ENCODE measurements at regions not wholly inside any gene's neighbourhood (a gene's known extent, or its start where the extent isn't known, plus 50 kb on each side); places are given as distances from the start of the nearest gene placed in this dataset.

- ChIA-PET POLR2A (no interaction called here), CTCF (interaction anchor here in 1 of 2 donors (1.3 kb wide), 1 partner anchor 12 kb away, joined by 3 read pairs; no protein-coding TSS in a partner anchor)
- H3K27me3 ChIP-seq (replicated peaks in 1 of 2; ENCODE audit: control insufficient read depth in 2 of 2, extremely low read depth in 1 of 2, insufficient read depth in 2 of 2, low read length in 1 of 2): no peaks in the 10 kb centered on the region
- H3K27ac ChIP-seq (ENCODE audit: low read length): no peak overlapping the region
- H3K4me3 ChIP-seq (ENCODE audit: control insufficient read depth in 1 of 2, extremely low read depth in 1 of 2, low read length in 1 of 2): no peak overlapping the region
- H3K4me1 ChIP-seq (ENCODE audit: control insufficient read depth in 1 of 2, extremely low read depth in 1 of 2, insufficient read depth in 2 of 2, low read length in 2 of 2): no peaks in the 10 kb centered on the region
- Mint-ChIP-seq H3K36me3 (peaks cover 25% of the 10 kb centered on the region), H3K27ac (no peak overlapping the region), H3K4me3 (no peak overlapping the region), H3K27me3 (no peaks in the 10 kb centered on the region), H3K4me1 (no peaks in the 10 kb centered on the region), H3K9me3 (peaks cover 0 to 5% (median 0%) of the 10 kb centered on the region in 3 donors)
- H3K9me3 ChIP-seq: no peaks in the 10 kb centered on the region
- ATAC-seq (replicated peaks in 1 of 4) (no peak), DNase-seq (no peak)
- no peaks in the 10 kb centered on the region for H3K36me3 ChIP-seq (ENCODE audit: control insufficient read depth in 2 of 2, extremely low read depth in 1 of 2, insufficient read depth in 1 of 2, low read length in 1 of 2)
- 84% methylated on average over 5 of the region's 11 CpGs for WGBS (ENCODE audit: insufficient coverage)
Observed at GRCh38 chrX:7330971-7331746, 183.2 kb upstream of the PUDP start.

GRCh38 chrX:7330556-7330955 is 182.6 kb upstream of the PUDP start:
- no peaks in the 10 kb centered on the region for H3K27me3 Mint-ChIP-seq
- peaks cover 25% of the 10 kb centered on the region for H3K36me3 Mint-ChIP-seq
- no peaks in the 10 kb centered on the region for H3K27me3 ChIP-seq (replicated peaks in 1 of 2; ENCODE audit: control insufficient read depth in 2 of 2, extremely low read depth in 1 of 2, insufficient read depth in 2 of 2, low read length in 1 of 2)
- H3K4me1 Mint-ChIP-seq: no peaks in the 10 kb centered on the region
- H3K4me1 ChIP-seq (ENCODE audit: control insufficient read depth in 1 of 2, extremely low read depth in 1 of 2, insufficient read depth in 2 of 2, low read length in 2 of 2): no peaks in the 10 kb centered on the region
- ATAC-seq (replicated peaks in 1 of 4) (no peak), DNase-seq (no peak)
- peaks cover 0 to 5% (median 0%) of the 10 kb centered on the region in 3 donors for H3K9me3 Mint-ChIP-seq
- POLR2A ChIA-PET: no interaction called here
- no peak overlapping the region for H3K4me3 Mint-ChIP-seq
- H3K27ac Mint-ChIP-seq: no peak overlapping the region
- no peak overlapping the region for H3K4me3 ChIP-seq (ENCODE audit: control insufficient read depth in 1 of 2, extremely low read depth in 1 of 2, low read length in 1 of 2)
- H3K9me3 ChIP-seq: no peaks in the 10 kb centered on the region
- CTCF ChIA-PET: interaction anchor here in 1 of 2 donors (1.3 kb wide), 1 partner anchor 13 kb away, joined by 3 read pairs; no protein-coding TSS in a partner anchor
- H3K36me3 ChIP-seq (ENCODE audit: control insufficient read depth in 2 of 2, extremely low read depth in 1 of 2, insufficient read depth in 1 of 2, low read length in 1 of 2): no peaks in the 10 kb centered on the region
- H3K27ac ChIP-seq (ENCODE audit: low read length): no peak overlapping the region

GRCh38 chrX:7318661-7319060 is 170.7 kb upstream of the PUDP start:
- H3K27ac ChIP-seq (ENCODE audit: low read length): no peak overlapping the region
- DNase-seq: no peak
- Mint-ChIP-seq H3K4me3 (no peak overlapping the region), H3K27ac (no peak overlapping the region), H3K27me3 (no peaks in the 10 kb centered on the region), H3K36me3 (peaks cover 6% of the 10 kb centered on the region), H3K4me1 (no peaks in the 10 kb centered on the region), H3K9me3 (no peaks in the 10 kb centered on the region)
- no peak overlapping the region for H3K4me3 ChIP-seq (ENCODE audit: control insufficient read depth in 1 of 2, extremely low read depth in 1 of 2, low read length in 1 of 2)
- H3K27me3 ChIP-seq (replicated peaks in 1 of 2; ENCODE audit: control insufficient read depth in 2 of 2, extremely low read depth in 1 of 2, insufficient read depth in 2 of 2, low read length in 1 of 2): no peaks in the 10 kb centered on the region
- CTCF ChIA-PET: no interaction called here
- ATAC-seq (replicated peaks in 1 of 4): no peak
- H3K9me3 ChIP-seq: no peaks in the 10 kb centered on the region
- no peaks in the 10 kb centered on the region for H3K4me1 ChIP-seq (ENCODE audit: control insufficient read depth in 1 of 2, extremely low read depth in 1 of 2, insufficient read depth in 2 of 2, low read length in 2 of 2)
- no CpG with 5 or more reads among the region's 2 CpGs for WGBS (ENCODE audit: insufficient coverage)
- no peaks in the 10 kb centered on the region for H3K36me3 ChIP-seq (ENCODE audit: control insufficient read depth in 2 of 2, extremely low read depth in 1 of 2, insufficient read depth in 1 of 2, low read length in 1 of 2)
- POLR2A ChIA-PET: interaction anchor here in 1 of 2 donors (0.6 kb wide), 1 partner anchor 162 kb away, joined by 3 read pairs; no protein-coding TSS in a partner anchor

- H3K4me3 Mint-ChIP-seq: no peak overlapping the region
- peaks cover 6% of the 10 kb centered on the region for H3K36me3 Mint-ChIP-seq
- Histone ChIP-seq H3K9me3 (no peaks in the 10 kb centered on the region), H3K27ac (ENCODE audit: low read length) (no peak overlapping the region), H3K4me1 (ENCODE audit: control insufficient read depth in 1 of 2, extremely low read depth in 1 of 2, insufficient read depth in 2 of 2, low read length in 2 of 2) (no peaks in the 10 kb centered on the region), H3K36me3 (ENCODE audit: control insufficient read depth in 2 of 2, extremely low read depth in 1 of 2, insufficient read depth in 1 of 2, low read length in 1 of 2) (no peaks in the 10 kb centered on the region), H3K27me3 (replicated peaks in 1 of 2; ENCODE audit: control insufficient read depth in 2 of 2, extremely low read depth in 1 of 2, insufficient read depth in 2 of 2, low read length in 1 of 2) (no peaks in the 10 kb centered on the region), H3K4me3 (ENCODE audit: control insufficient read depth in 1 of 2, extremely low read depth in 1 of 2, low read length in 1 of 2) (no peak overlapping the region)
- DNase-seq: no peak
- no peak for ATAC-seq (replicated peaks in 1 of 4)
- CTCF ChIA-PET: no interaction called here
- H3K4me1 Mint-ChIP-seq: no peaks in the 10 kb centered on the region
- H3K9me3 Mint-ChIP-seq: no peaks in the 10 kb centered on the region
- no peak overlapping the region for H3K27ac Mint-ChIP-seq
- WGBS (ENCODE audit: insufficient coverage): no CpG with 5 or more reads among the region's 7 CpGs
- POLR2A ChIA-PET: no interaction called here
- H3K27me3 Mint-ChIP-seq: no peaks in the 10 kb centered on the region
Observed at GRCh38 chrX:7318241-7318640, 170.3 kb upstream of the PUDP start.

- peaks cover 6% of the 10 kb centered on the region for H3K36me3 Mint-ChIP-seq
- DNase-seq (no peak), ATAC-seq (replicated peaks in 1 of 4) (no peak)
- WGBS (ENCODE audit: insufficient coverage): no CpG with 5 or more reads among the region's 2 CpGs
- no peaks in the 10 kb centered on the region for H3K4me1 ChIP-seq (ENCODE audit: control insufficient read depth in 1 of 2, extremely low read depth in 1 of 2, insufficient read depth in 2 of 2, low read length in 2 of 2)
- CTCF ChIA-PET: no interaction called here
- no peaks in the 10 kb centered on the region for H3K9me3 ChIP-seq
- POLR2A ChIA-PET: no interaction called here
- no peaks in the 10 kb centered on the region for H3K36me3 ChIP-seq (ENCODE audit: control insufficient read depth in 2 of 2, extremely low read depth in 1 of 2, insufficient read depth in 1 of 2, low read length in 1 of 2)
- no peak overlapping the region for H3K27ac ChIP-seq (ENCODE audit: low read length)
- no peak overlapping the region for H3K4me3 Mint-ChIP-seq
- H3K9me3 Mint-ChIP-seq: peaks cover 0 to 4% (median 0%) of the 10 kb centered on the region in 3 donors
- H3K27ac Mint-ChIP-seq: no peak overlapping the region
- H3K4me3 ChIP-seq (ENCODE audit: control insufficient read depth in 1 of 2, extremely low read depth in 1 of 2, low read length in 1 of 2): no peak overlapping the region
- no peaks in the 10 kb centered on the region for H3K4me1 Mint-ChIP-seq
- H3K27me3 ChIP-seq (replicated peaks in 1 of 2; ENCODE audit: control insufficient read depth in 2 of 2, extremely low read depth in 1 of 2, insufficient read depth in 2 of 2, low read length in 1 of 2): no peaks in the 10 kb centered on the region
- no peaks in the 10 kb centered on the region for H3K27me3 Mint-ChIP-seq
Observed at GRCh38 chrX:7316887-7317286, 168.9 kb upstream of the PUDP start.

- H3K27me3 ChIP-seq (replicated peaks in 1 of 2; ENCODE audit: control insufficient read depth in 2 of 2, extremely low read depth in 1 of 2, insufficient read depth in 2 of 2, low read length in 1 of 2): no peaks in the 10 kb centered on the region
- Mint-ChIP-seq H3K36me3 (peaks cover 6% of the 10 kb centered on the region), H3K4me1 (no peaks in the 10 kb centered on the region), H3K27me3 (no peaks in the 10 kb centered on the region), H3K9me3 (peaks cover 0 to 4% (median 0%) of the 10 kb centered on the region in 3 donors), H3K27ac (no peak overlapping the region), H3K4me3 (no peak overlapping the region)
- no peaks in the 10 kb centered on the region for H3K4me1 ChIP-seq (ENCODE audit: control insufficient read depth in 1 of 2, extremely low read depth in 1 of 2, insufficient read depth in 2 of 2, low read length in 2 of 2)
- ATAC-seq (replicated peaks in 1 of 4) (no peak), DNase-seq (no peak)
- no peaks in the 10 kb centered on the region for H3K36me3 ChIP-seq (ENCODE audit: control insufficient read depth in 2 of 2, extremely low read depth in 1 of 2, insufficient read depth in 1 of 2, low read length in 1 of 2)
- ChIA-PET POLR2A (no interaction called here), CTCF (no interaction called here)
- H3K4me3 ChIP-seq (ENCODE audit: control insufficient read depth in 1 of 2, extremely low read depth in 1 of 2, low read length in 1 of 2): no peak overlapping the region
- H3K27ac ChIP-seq (ENCODE audit: low read length): no peak overlapping the region
- no peaks in the 10 kb centered on the region for H3K9me3 ChIP-seq
Observed at GRCh38 chrX:7316280-7316679, 168.3 kb upstream of the PUDP start.

- Mint-ChIP-seq H3K4me3 (no peak overlapping the region), H3K4me1 (no peaks in the 10 kb centered on the region), H3K9me3 (peaks cover 0 to 4% (median 0%) of the 10 kb centered on the region in 3 donors), H3K27me3 (no peaks in the 10 kb centered on the region), H3K27ac (no peak overlapping the region), H3K36me3 (peaks cover 6% of the 10 kb centered on the region)
- no peak overlapping the region for H3K27ac ChIP-seq (ENCODE audit: low read length)
- H3K36me3 ChIP-seq (ENCODE audit: control insufficient read depth in 2 of 2, extremely low read depth in 1 of 2, insufficient read depth in 1 of 2, low read length in 1 of 2): no peaks in the 10 kb centered on the region
- ChIA-PET CTCF (no interaction called here), POLR2A (no interaction called here)
- no peak for ATAC-seq (replicated peaks in 1 of 4)
- DNase-seq: no peak
- H3K9me3 ChIP-seq: no peaks in the 10 kb centered on the region
- no peaks in the 10 kb centered on the region for H3K4me1 ChIP-seq (ENCODE audit: control insufficient read depth in 1 of 2, extremely low read depth in 1 of 2, insufficient read depth in 2 of 2, low read length in 2 of 2)
- 87% methylated on average over 3 of the region's 4 CpGs for WGBS (ENCODE audit: insufficient coverage)
- H3K4me3 ChIP-seq (ENCODE audit: control insufficient read depth in 1 of 2, extremely low read depth in 1 of 2, low read length in 1 of 2): no peak overlapping the region
- no peaks in the 10 kb centered on the region for H3K27me3 ChIP-seq (replicated peaks in 1 of 2; ENCODE audit: control insufficient read depth in 2 of 2, extremely low read depth in 1 of 2, insufficient read depth in 2 of 2, low read length in 1 of 2)
Observed at GRCh38 chrX:7314425-7314824, 166.5 kb upstream of the PUDP start.

All from T-cell (primary cell).